ENCODE measurements at regions not wholly inside any gene's neighbourhood (a gene's known extent, or its start where the extent isn't known, plus 50 kb on each side); places are given as distances from the start of the nearest gene placed in this dataset.

- TF ChIP-seq CTCF (IDR thresholded peaks at IDR 0.05) (no peak), ZFX (IDR thresholded peaks at IDR 0.05; ENCODE audit: borderline replicate concordance) (no peak)
- no peak overlapping the region for H3K27ac ChIP-seq
These were observed 280.2 kb downstream of the SEC14L1 start for GRCh38 chr17:77420804-77421629.

GRCh38 chr17:77421630-77421972 lies 280.8 kb downstream of the SEC14L1 start:
- H3K27ac ChIP-seq, result no peak overlapping the region
- no peak for TF ChIP-seq ZFX (IDR thresholded peaks at IDR 0.05; ENCODE audit: borderline replicate concordance)
- TF ChIP-seq CTCF (IDR thresholded peaks at IDR 0.05), result no peak

GRCh38 chr17:77422104-77422747 lies 281.5 kb downstream of the SEC14L1 start:
- no peak overlapping the region for H3K27ac ChIP-seq

GRCh38 chr17:77422748-77423113 lies 282.0 kb downstream of the SEC14L1 start:
- TF ChIP-seq CTCF (IDR thresholded peaks at IDR 0.05) (no peak), ZFX (IDR thresholded peaks at IDR 0.05; ENCODE audit: borderline replicate concordance) (no peak)
- no peak overlapping the region for H3K27ac ChIP-seq

More at GRCh38 chr17:77422104-77422747, 281.5 kb downstream of the SEC14L1 start:
- no peak for TF ChIP-seq ZFX (IDR thresholded peaks at IDR 0.05; ENCODE audit: borderline replicate concordance)
- TF ChIP-seq CTCF (IDR thresholded peaks at IDR 0.05), result no peak

GRCh38 chr17:77423589-77424451 lies 283.1 kb downstream of the SEC14L1 start:
- no peak overlapping the region for H3K27ac ChIP-seq
- TF ChIP-seq ZFX (IDR thresholded peaks at IDR 0.05; ENCODE audit: borderline replicate concordance), result no peak
- TF ChIP-seq CTCF (IDR thresholded peaks at IDR 0.05), result no peak

GRCh38 chr17:77424585-77425344 lies 284.0 kb downstream of the SEC14L1 start:
- TF ChIP-seq ZFX (IDR thresholded peaks at IDR 0.05; ENCODE audit: borderline replicate concordance) (no peak), CTCF (IDR thresholded peaks at IDR 0.05) (no peak)
- H3K27ac ChIP-seq, result no peak overlapping the region

Measured in 22Rv1 (cell line).